ENCODE measurements at regions not wholly inside any gene's neighbourhood (a gene's known extent, or its start where the extent isn't known, plus 50 kb on each side); places are given as distances from the start of the nearest gene placed in this dataset.

DNA sequence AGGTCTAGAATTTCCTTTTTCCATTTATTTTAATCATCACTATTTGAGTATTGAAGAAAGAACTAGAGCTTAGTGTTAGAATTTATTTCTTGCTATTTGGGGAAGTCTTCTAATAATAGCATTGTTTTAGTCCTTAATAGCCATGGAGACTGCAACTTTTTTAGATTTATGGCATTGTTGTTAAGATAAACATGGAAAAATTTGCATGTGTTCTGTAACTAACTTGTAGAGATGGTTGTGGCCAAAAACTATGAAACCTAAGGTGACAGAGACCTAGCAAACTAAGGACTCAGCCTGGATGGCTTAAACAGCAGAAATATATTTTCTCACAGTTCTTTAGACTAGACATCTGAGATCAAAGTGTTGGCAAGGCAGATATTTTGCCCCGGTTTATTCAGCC, 246.4 kb downstream of the SPRY2 start:
- TF ChIP-seq, protein P1, sequence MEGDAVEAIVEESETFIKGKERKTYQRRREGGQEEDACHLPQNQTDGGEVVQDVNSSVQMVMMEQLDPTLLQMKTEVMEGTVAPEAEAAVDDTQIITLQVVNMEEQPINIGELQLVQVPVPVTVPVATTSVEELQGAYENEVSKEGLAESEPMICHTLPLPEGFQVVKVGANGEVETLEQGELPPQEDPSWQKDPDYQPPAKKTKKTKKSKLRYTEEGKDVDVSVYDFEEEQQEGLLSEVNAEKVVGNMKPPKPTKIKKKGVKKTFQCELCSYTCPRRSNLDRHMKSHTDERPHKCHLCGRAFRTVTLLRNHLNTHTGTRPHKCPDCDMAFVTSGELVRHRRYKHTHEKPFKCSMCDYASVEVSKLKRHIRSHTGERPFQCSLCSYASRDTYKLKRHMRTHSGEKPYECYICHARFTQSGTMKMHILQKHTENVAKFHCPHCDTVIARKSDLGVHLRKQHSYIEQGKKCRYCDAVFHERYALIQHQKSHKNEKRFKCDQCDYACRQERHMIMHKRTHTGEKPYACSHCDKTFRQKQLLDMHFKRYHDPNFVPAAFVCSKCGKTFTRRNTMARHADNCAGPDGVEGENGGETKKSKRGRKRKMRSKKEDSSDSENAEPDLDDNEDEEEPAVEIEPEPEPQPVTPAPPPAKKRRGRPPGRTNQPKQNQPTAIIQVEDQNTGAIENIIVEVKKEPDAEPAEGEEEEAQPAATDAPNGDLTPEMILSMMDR (conservative IDR thresholded peaks at IDR 0.05) = no peak
- H3K27ac ChIP-seq = no peak overlapping the region

DNA sequence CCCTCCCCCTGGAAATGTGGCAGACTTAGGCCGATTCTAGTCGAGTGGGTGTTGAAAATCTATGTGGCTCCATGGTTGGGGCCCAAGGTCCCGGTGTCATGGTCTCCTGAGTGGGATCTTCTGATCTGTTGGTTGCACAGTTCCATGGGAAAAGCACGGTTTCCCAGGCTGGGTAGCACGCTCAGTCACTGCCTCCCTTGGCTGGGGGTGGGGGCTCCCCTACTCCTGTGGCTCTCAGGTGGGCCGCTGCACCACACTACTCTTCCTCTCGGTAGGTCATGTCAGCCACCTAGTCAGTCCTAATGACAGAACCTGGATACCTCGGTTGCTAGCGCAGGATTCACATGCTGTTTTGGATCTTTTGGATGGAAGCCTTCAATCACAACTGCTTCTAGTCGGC, 247.0 kb downstream of the SPRY2 start:
- H3K27ac ChIP-seq = no peak overlapping the region
- TF ChIP-seq, protein P1 (conservative IDR thresholded peaks at IDR 0.05) = no peak

DNA sequence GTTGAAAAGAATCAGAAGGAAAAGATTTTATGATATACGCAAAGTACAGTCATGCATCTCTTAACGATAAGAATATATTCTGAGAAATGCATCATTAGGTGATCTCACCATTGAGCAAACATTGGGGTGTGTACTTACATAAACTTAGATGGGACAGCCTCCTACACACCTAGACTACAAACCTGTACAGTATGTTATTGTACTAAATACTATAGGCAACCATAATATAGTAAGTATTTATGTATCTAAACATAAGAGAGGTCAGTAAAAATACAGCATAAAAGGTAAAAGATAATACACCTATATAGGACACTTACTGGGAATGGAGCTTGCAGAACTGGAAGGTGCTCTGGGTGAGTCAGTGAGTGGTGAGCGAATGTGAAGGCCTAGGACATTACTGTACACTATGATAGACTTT, 254.6 kb downstream of the SPRY2 start:
- TF ChIP-seq, protein P1 (conservative IDR thresholded peaks at IDR 0.05) = no peak
- H3K27ac ChIP-seq = no peak overlapping the region

DNA sequence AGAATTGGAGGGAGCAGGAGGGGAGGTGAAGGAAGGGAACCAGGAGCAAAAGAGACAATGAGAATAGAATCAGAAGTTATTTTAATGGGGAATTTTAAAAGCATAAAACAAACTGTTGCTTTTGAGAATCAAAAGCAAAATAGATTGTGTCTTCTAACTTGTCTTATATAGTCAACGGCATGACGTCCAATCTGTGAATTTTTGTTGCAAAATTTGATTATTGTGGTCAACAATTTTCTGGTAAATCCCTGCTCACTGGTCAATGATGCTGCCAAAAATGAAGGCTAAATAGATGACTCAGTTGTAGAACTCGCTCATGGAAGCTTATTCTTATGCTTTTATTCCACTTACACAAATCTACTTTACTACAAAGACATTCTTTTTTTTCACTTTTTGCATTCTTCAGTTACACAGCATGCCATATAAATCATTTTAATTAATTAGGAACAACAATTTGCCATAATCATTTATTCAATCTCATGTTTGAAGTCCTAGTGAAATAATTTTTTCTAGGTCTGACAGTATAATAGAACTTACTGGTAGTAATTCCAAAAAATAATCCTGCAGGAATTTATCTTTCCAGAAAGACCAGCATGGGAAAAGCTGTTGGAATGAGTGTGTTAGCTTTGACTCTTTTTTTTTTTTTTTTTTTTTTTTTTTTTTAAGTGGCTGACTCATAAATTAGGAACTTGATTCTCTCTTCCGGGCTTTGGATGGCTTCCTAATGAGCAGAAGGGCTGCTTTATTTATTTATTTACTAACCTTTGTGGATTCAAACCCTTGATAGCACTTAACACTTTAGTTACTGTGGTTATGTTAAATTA, 256.9 kb downstream of the SPRY2 start:
- TF ChIP-seq, protein P1 (conservative IDR thresholded peaks at IDR 0.05) = no peak
- no peak overlapping the region for H3K27ac ChIP-seq

DNA sequence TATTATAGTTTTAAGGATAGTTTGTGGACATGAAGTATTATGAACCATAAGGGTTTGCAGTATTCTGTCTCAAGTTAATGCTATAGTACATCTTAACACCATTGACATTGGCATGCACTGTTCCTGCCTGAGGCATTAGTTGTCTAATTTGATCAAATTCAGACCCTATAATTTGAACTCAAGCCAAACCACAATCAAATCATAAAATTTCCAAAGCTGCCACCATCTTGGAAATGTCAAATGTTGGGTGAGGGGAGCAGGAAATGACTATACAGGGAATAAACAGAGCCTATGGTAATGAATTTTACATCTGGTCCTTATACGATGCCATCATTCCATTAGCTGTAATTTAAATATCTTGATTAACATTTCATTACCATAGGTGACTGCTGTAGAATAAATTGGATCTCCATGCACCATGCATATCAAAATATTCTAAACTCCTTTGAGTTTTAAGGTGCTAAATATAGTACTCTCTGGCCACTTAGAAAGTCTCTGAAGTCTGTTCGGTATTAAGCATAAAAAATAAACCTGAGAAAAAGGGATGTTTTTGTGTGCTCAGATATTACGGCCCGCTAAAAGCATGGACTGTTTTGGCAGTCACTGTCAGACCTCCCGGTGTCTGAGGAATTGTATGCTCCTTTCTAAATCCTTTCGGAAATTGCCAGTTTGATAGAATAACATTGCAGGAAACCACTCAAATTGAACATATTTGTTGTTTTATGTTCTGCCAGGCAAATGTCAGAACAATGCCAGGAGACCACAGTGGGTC, 257.7 kb downstream of the SPRY2 start:
- H3K27ac ChIP-seq = no peak overlapping the region
- TF ChIP-seq, protein P1 (conservative IDR thresholded peaks at IDR 0.05) = no peak

DNA sequence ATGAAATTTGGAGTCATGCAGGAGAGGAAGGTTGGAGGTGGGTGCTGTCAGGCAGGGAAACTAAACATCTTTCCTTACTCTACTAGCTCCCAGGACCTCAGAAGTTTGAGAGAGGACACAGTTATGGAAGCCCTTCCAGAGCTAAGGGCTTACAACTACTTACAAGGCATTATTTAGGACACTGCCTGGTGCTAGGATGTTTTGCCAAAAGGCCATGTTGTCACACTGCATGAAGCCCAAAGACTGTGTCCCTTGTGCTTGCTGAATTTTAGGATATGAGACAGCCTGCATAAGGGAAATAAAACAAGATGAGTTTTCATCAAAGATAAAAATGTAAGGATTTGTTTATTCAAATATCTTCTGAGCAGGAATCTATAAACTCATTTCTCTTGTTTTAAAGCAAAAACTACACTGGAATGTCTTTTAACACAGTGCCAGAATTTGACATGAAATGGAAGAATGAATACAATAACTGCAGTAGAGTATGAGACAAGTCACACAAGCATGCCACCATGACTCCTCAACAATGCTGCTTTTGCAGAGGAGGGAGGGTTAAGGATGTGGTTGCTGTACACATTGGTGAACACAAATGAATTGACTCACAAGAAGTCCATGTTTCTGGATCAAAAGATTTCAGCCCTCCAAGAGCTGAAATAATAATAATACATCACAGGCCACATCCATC, 258.4 kb downstream of the SPRY2 start:
- no peak overlapping the region for H3K27ac ChIP-seq

More for the DNA sequence above, 258.4 kb downstream of the SPRY2 start:
- TF ChIP-seq, protein P1 (conservative IDR thresholded peaks at IDR 0.05) = no peak
